CD14-positive monocyte (primary cell): ENCODE measurements at regions not wholly inside any gene's neighbourhood (a gene's known extent, or its start where the extent isn't known, plus 50 kb on each side); places are given as distances from the start of the nearest gene placed in this dataset.

Experiments
- DNase-seq, 3 donors: peaks; one replicate each; pipeline ENCODE4 v3.0.0-alpha.2; 2011 to 2022
- H2AFZ ChIP-seq: 2 replicates; pipeline ENCODE4 v1.6.0; 2012; ENCODE audit warnings: mild to moderate bottlenecking, low read depth, low read length, inconsistent platforms; ENCODE audit not compliant: insufficient read depth, poor library complexity, severe bottlenecking
- H3K27ac ChIP-seq, 2 donors: 1 replicate in 1 of 2; 2 replicates in 1 of 2; pipeline ENCODE4 v1.5.1; 2012 to 2013; ENCODE audit warnings: low read length in 2 of 2, control low read depth in 1 of 2, inconsistent platforms in 1 of 2, low read depth in 1 of 2, mild to moderate bottlenecking in 1 of 2
- H3K27me3 ChIP-seq, 2 donors: one replicate each; pipeline versions ENCODE4 v1.6.0 to v1.6.1; 2011 to 2013; ENCODE audit warnings: low read length in 2 of 2; ENCODE audit not compliant: control insufficient read depth in 2 of 2, insufficient read depth in 2 of 2
- H3K36me3 ChIP-seq, 2 donors: replicated peaks in 1 of 2; 1 replicate in 1 of 2; 2 replicates in 1 of 2; pipeline versions ENCODE4 v1.5.1 to v1.6.1; 2012 to 2013; ENCODE audit warnings: low read length in 2 of 2, control low read depth in 1 of 2, inconsistent platforms in 1 of 2, mild to moderate bottlenecking in 1 of 2; ENCODE audit not compliant: insufficient read depth in 2 of 2, control insufficient read depth in 1 of 2
- H3K4me1 ChIP-seq, 2 donors: 1 replicate in 1 of 2; 2 replicates in 1 of 2; pipeline versions ENCODE4 v1.5.1 to v1.6.1; 2012 to 2013; ENCODE audit warnings: low read length in 2 of 2, control low read depth in 1 of 2, inconsistent platforms in 1 of 2, mild to moderate bottlenecking in 1 of 2, moderate library complexity in 1 of 2; ENCODE audit not compliant: insufficient read depth in 2 of 2, control insufficient read depth in 1 of 2
- H3K4me2 ChIP-seq: replicated peaks from 2 replicates; pipeline ENCODE3; 2012; ENCODE audit warnings: low read length, moderate library complexity, mild to moderate bottlenecking; ENCODE audit not compliant: poor library complexity, severe bottlenecking; ENCODE audit errors: extremely low read depth
- H3K4me3 ChIP-seq, 3 experiments: fragments of 200-600 bp in 1 of 3; sonication (generic) in 1 of 3; replicated peaks in 1 of 3; 1 replicate in 2 of 3; 2 replicates in 1 of 3; pipeline ENCODE4 v1.5.1; 2011 to 2013; ENCODE audit warnings: low read length in 3 of 3, mild to moderate bottlenecking in 3 of 3, control low read depth in 2 of 3, low read depth in 2 of 3, inconsistent platforms in 1 of 3, moderate library complexity in 1 of 3
- H3K79me2 ChIP-seq: 2 replicates; pipeline ENCODE4 v1.6.0; 2012; ENCODE audit warnings: mild to moderate bottlenecking, control low read depth, inconsistent platforms, low read length, moderate library complexity; ENCODE audit not compliant: insufficient read depth
- H3K9ac ChIP-seq: 2 replicates; pipeline ENCODE4 v1.6.0; 2017; ENCODE audit warnings: low read length, mild to moderate bottlenecking; ENCODE audit not compliant: insufficient read depth, poor library complexity, severe bottlenecking
- H3K9me3 ChIP-seq, 2 donors: replicated peaks in 1 of 2; 1 replicate in 1 of 2; 2 replicates in 1 of 2; pipeline versions ENCODE4 v1.5.1 to v1.6.1; 2012 to 2013; ENCODE audit warnings: low read length in 2 of 2, control low read depth in 1 of 2; ENCODE audit not compliant: control insufficient read depth in 1 of 2, insufficient read depth in 1 of 2
- H4K20me1 ChIP-seq: 2 replicates; pipeline ENCODE4 v1.6.0; 2012; ENCODE audit warnings: mild to moderate bottlenecking, low read length, control low read depth, moderate library complexity; ENCODE audit not compliant: insufficient read depth
- H3K27ac Mint-ChIP-seq, 7 donors: one replicate each; pipeline ENCODE4 v1.8.0; 2020; ENCODE audit warnings: mild to moderate bottlenecking in 7 of 7, mixed read lengths in 7 of 7, moderate library complexity in 6 of 7, inconsistent platforms in 2 of 7
- H3K27me3 Mint-ChIP-seq, 3 donors: one replicate each; pipeline ENCODE4 v1.8.0; 2021 to 2022; ENCODE audit warnings: low read depth in 3 of 3, mild to moderate bottlenecking in 3 of 3, mixed read lengths in 3 of 3, moderate library complexity in 3 of 3, inconsistent platforms in 1 of 3
- H3K36me3 Mint-ChIP-seq, 2 donors: one replicate each; pipeline ENCODE4 v1.8.0; 2020; ENCODE audit warnings: mixed read lengths in 2 of 2, inconsistent platforms in 1 of 2, mild to moderate bottlenecking in 1 of 2
- H3K4me1 Mint-ChIP-seq: one replicate; pipeline ENCODE4 v1.8.0; 2020; ENCODE audit warnings: mild to moderate bottlenecking, mixed read lengths
- H3K4me3 Mint-ChIP-seq, 2 donors: one replicate each; pipeline ENCODE4 v1.8.0; 2020; ENCODE audit warnings: mild to moderate bottlenecking in 2 of 2, mixed read lengths in 2 of 2, moderate library complexity in 1 of 2
- H3K9me3 Mint-ChIP-seq, 7 donors: one replicate each; pipeline ENCODE4 v1.8.0; 2020 to 2022; ENCODE audit warnings: mixed read lengths in 7 of 7, mild to moderate bottlenecking in 6 of 7, moderate library complexity in 6 of 7, inconsistent platforms in 2 of 7
- WGBS: methylation state at CpG from one replicate; pipeline ENCODE4 v1.1.5; 2013; ENCODE audit warnings: missing lambda C conversion rate; ENCODE audit not compliant: insufficient coverage; 5-methylcytosine and 5-hydroxymethylcytosine counted together
- intact Hi-C, 2 donors: fragments of 100-400 bp; cut with micrococcal nuclease; formaldehyde crosslinking; loops; one replicate each; pipeline versions ENCODE4 v1.15.0 to v1.15.1; 2023
- TF ChIP-seq, protein P1 (sequence below): fragments of 200-600 bp; IDR thresholded peaks from one replicate; pipeline ENCODE4 v1.8.0; 2022; ENCODE audit warnings: antibody characterized with exemption, mild to moderate bottlenecking

DNA sequence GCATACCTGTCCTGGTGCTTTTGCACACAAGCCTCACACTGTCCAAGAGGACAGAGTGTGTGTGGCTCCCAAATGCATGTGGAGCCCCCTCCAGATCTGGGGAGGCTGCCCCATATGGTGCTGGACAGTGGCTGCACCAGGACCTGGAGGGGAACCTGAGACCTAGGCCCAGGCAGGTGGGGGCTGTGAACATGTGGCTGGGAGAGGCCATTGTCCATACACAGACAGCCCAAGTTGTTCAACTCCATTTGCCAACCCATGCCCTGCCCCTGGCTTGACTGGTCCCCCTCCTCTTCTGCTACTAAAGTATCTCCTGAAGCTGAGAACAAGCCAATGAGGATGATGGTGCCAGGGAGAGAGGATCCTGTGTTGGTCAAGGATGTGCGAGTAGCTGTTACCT is 94.0 kb downstream of the ING1 start:
- peaks cover 30 to 47% (median 41%) of the 10 kb centered on the region in 3 donors for H3K27me3 Mint-ChIP-seq
- H3K36me3 Mint-ChIP-seq: no peaks in the 10 kb centered on the region
- no peak overlapping the region for H3K4me3 ChIP-seq
- intact Hi-C loops: no loop called here
- no peak overlapping the region for H3K27ac ChIP-seq
- TF ChIP-seq, protein P1, sequence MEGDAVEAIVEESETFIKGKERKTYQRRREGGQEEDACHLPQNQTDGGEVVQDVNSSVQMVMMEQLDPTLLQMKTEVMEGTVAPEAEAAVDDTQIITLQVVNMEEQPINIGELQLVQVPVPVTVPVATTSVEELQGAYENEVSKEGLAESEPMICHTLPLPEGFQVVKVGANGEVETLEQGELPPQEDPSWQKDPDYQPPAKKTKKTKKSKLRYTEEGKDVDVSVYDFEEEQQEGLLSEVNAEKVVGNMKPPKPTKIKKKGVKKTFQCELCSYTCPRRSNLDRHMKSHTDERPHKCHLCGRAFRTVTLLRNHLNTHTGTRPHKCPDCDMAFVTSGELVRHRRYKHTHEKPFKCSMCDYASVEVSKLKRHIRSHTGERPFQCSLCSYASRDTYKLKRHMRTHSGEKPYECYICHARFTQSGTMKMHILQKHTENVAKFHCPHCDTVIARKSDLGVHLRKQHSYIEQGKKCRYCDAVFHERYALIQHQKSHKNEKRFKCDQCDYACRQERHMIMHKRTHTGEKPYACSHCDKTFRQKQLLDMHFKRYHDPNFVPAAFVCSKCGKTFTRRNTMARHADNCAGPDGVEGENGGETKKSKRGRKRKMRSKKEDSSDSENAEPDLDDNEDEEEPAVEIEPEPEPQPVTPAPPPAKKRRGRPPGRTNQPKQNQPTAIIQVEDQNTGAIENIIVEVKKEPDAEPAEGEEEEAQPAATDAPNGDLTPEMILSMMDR: no peak
- H3K4me1 ChIP-seq: no peaks in the 10 kb centered on the region
- H3K4me1 Mint-ChIP-seq: peaks cover 2% of the 10 kb centered on the region
- H3K79me2 ChIP-seq: no peaks in the 10 kb centered on the region
- peaks cover 15 to 29% of the 10 kb centered on the region in 2 donors for H3K27me3 ChIP-seq
- H3K36me3 ChIP-seq: no peaks in the 10 kb centered on the region
- H3K9ac ChIP-seq: no peak overlapping the region
- DNase-seq: no peak
- no peak overlapping the region for H3K4me3 Mint-ChIP-seq
- peaks cover 0 to 6% of the 10 kb centered on the region in 2 donors for H3K9me3 ChIP-seq
- H3K4me2 ChIP-seq: no peak overlapping the region
- H4K20me1 ChIP-seq: no peaks in the 10 kb centered on the region
- no peak overlapping the region for H2AFZ ChIP-seq
- H3K27ac Mint-ChIP-seq: no peak overlapping the region
- no CpG with 5 or more reads among the region's 1 CpG for WGBS
- H3K9me3 Mint-ChIP-seq: peaks cover 0 to 10% (median 0%) of the 10 kb centered on the region in 7 donors

DNA sequence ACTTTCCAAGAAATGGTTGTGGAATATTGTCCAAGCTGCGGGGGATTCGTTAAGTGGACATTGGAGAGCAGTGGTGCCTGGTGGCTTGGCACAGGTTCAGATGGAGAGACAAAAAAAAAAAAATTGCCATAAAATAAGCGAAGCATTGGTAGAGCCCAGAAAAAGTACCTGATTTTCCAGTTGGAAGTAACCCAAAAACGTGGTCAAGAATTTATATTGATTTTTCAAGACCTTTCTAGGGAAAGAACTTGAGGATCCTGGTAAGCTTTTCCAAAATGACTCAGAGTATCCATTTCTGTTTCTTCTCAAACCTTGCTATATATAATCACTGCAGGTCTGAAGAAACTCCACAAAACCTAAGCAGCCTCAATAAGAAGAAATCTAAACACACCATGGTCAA is 94.6 kb downstream of the ING1 start:
- peaks cover 3% of the 10 kb centered on the region for H3K4me1 Mint-ChIP-seq
- Histone ChIP-seq H3K79me2 (no peaks in the 10 kb centered on the region), H3K9me3 (peaks cover 0 to 8% of the 10 kb centered on the region in 2 donors), H3K27me3 (peaks cover 15 to 32% of the 10 kb centered on the region in 2 donors), H3K4me1 (no peaks in the 10 kb centered on the region), H3K9ac (no peak overlapping the region), H3K27ac (no peak overlapping the region), H3K4me3 (no peak overlapping the region), H2AFZ (no peak overlapping the region), H3K4me2 (no peak overlapping the region), H4K20me1 (no peaks in the 10 kb centered on the region), H3K36me3 (no peaks in the 10 kb centered on the region)
- peak overlapping the region in 1 of 2 donors; percentile 31 for H3K4me3 Mint-ChIP-seq
- DNase-seq: no peak
- no peaks in the 10 kb centered on the region for H3K36me3 Mint-ChIP-seq
- peaks cover 32 to 51% (median 46%) of the 10 kb centered on the region in 3 donors for H3K27me3 Mint-ChIP-seq
- whole genome bisulfite sequencing: 100% methylated on average over 3 of the region's 4 CpGs
- TF ChIP-seq, protein P1: no peak
- intact Hi-C loops: no loop called here
- no peak overlapping the region for H3K27ac Mint-ChIP-seq
- peaks cover 0 to 12% (median 2%) of the 10 kb centered on the region in 7 donors for H3K9me3 Mint-ChIP-seq
